ENCODE measurements at regions not wholly inside any gene's neighbourhood (a gene's known extent, or its start where the extent isn't known, plus 50 kb on each side); places are given as distances from the start of the nearest gene placed in this dataset.

DNA sequence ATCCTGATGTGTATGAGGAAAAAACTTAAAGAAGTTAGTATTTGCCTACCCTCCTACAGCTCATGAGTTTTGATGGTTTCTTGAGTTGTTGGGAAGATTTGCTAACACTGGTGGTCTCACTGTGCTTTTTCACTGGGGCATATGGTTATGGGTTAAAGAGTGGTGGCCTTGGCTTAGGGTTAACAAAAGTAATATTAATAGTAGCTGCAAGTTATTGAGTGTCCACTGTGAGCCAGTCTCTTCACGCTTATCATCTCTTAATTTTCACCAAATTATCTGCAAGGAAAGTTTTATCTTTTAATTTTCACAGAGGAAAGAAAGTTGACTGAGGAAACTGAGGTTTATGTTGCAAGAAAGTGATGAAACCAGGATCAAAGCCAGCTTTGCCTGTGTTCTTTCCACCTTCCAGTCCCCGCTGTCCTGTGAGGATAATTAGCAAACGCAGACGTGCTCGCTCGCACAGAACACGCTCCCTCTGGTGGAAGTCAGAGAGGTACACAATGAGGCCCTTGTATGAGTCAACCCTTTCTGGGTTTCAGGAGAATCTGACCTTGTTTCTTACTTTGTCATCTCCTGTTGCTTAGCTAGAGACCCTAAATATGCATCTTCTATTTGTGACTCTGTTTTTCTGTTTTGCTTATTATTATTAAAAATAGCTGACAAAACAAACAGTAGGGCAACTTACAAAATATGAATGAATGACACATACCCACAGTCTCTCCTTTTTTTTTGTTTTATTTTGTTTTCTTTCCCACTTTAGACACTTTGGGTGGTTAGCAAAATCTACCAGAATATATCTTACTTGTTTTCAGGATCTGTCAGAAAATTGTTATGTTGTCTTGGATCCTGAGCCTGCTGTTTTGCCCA lies 94.3 kb downstream of the DDIT4L start:
- H3K4me3 ChIP-seq (replicated peaks; ENCODE audit: low read depth, low read length): no peak overlapping the region
- TF ChIP-seq, protein P1, sequence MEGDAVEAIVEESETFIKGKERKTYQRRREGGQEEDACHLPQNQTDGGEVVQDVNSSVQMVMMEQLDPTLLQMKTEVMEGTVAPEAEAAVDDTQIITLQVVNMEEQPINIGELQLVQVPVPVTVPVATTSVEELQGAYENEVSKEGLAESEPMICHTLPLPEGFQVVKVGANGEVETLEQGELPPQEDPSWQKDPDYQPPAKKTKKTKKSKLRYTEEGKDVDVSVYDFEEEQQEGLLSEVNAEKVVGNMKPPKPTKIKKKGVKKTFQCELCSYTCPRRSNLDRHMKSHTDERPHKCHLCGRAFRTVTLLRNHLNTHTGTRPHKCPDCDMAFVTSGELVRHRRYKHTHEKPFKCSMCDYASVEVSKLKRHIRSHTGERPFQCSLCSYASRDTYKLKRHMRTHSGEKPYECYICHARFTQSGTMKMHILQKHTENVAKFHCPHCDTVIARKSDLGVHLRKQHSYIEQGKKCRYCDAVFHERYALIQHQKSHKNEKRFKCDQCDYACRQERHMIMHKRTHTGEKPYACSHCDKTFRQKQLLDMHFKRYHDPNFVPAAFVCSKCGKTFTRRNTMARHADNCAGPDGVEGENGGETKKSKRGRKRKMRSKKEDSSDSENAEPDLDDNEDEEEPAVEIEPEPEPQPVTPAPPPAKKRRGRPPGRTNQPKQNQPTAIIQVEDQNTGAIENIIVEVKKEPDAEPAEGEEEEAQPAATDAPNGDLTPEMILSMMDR (IDR thresholded peaks at IDR 0.05; ENCODE audit: insufficient read depth, low read length, poor library complexity, severe bottlenecking): peak; percentile 76
- no peaks in the 10 kb centered on the region for H3K27me3 ChIP-seq (replicated peaks; ENCODE audit: control insufficient read depth, insufficient read depth, low read length)
- no peak for DNase-seq (ENCODE audit: extremely low read depth, insufficient read length)
- H3K36me3 ChIP-seq (ENCODE audit: control insufficient read depth, insufficient read depth, low read length): no peaks in the 10 kb centered on the region

DNA sequence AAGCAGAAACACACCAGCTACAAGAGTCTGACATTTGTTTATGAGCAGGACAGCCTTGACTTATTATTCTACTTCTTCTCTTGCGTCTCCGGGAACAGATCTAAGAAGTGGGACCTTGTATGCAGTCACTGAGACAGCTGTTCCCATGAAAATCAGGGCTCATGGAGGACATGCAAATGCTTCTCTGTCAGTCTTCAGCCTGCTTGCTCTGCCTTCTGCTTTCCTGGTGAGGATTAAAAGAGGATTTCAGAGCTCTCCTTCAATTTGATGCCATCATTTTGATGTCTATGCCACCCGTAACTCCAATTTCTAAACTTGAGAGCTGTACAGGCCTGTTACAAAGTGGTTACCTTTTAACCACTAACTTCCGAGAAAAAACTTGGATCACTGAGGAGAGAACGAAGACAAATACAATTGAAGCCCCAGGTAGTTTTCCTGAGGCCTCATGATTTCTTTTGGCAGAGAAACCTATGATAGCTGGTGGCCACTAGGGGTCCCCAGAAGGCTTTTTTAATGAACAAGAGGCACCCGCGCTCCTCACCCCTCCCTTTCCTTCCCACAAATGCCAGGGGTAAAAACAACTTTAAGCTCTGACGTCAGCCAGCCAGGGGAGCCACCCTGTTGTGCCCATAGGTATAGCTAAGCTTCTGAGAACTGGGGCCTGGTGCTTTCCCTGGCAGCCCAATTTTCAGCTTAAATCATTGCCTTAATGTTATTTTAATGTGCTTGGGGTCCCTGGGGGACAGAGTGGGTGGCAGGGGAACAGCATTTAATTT lies 97.0 kb downstream of the DDIT4L start:
- H3K4me3 ChIP-seq (replicated peaks; ENCODE audit: low read depth, low read length): no peak overlapping the region
- no peaks in the 10 kb centered on the region for H3K36me3 ChIP-seq (ENCODE audit: control insufficient read depth, insufficient read depth, low read length)
- TF ChIP-seq, protein P1 (IDR thresholded peaks at IDR 0.05; ENCODE audit: insufficient read depth, low read length, poor library complexity, severe bottlenecking): peak; percentile 84
- H3K27me3 ChIP-seq (replicated peaks; ENCODE audit: control insufficient read depth, insufficient read depth, low read length): no peaks in the 10 kb centered on the region
- DNase-seq (ENCODE audit: extremely low read depth, insufficient read length): peak; percentile 22

DNA sequence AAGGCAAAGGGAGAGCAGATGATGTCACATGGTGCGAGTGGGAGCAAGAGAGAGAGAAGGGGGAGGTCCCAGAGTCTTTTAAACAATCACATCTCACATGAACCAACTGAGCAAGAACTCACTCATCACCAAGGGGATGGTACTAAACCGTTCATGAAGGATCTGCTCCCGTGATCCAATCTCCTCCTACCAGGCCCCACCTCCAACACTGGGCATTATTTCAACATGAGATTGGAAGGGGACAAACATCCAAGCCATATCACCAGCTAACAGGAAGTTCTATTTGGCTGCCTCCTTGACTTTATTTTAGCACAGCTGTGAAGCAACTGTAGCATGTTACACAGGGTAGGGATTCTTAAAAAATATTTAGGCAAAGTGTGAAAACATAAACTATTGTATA lies 102.5 kb downstream of the DDIT4L start:
- no peaks in the 10 kb centered on the region for H3K27me3 ChIP-seq (replicated peaks; ENCODE audit: control insufficient read depth, insufficient read depth, low read length)
- TF ChIP-seq, protein P1 (IDR thresholded peaks at IDR 0.05; ENCODE audit: insufficient read depth, low read length, poor library complexity, severe bottlenecking): no peak
- H3K4me3 ChIP-seq (replicated peaks; ENCODE audit: low read depth, low read length): no peak overlapping the region
- DNase-seq (ENCODE audit: extremely low read depth, insufficient read length): no peak
- H3K36me3 ChIP-seq (ENCODE audit: control insufficient read depth, insufficient read depth, low read length): no peaks in the 10 kb centered on the region

DNA sequence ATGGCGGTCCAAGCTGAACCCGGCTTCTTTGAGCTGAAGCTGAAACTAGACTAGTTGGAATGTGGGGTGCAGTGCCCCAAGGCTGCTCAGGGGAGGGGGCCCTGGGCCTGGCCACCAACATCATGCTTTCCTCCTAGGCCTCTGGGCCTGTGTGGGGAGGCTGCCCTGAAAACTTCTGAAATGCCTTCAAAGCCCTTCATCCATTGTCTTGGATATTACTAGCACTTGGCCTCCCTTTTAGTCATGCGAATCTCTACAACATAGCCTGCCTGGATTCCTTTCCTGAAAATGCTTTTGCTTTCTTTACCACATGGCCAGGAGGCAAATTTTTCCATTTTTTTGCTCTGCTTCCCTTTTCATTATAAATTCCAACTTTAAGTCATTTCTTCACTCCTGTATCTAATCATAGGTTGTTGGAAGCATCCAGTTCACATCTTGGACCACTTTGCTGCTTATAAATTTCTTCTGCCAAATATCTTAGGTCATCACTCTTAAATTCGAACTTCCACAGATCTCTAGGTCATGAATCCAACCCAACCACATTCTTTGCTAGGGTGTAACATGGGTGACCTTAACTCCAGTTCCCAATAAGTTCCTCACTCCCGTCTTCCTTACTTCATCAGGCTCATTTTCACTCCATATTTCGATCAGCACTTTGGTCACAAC lies 103.4 kb downstream of the DDIT4L start:
- no peak overlapping the region for H3K4me3 ChIP-seq (replicated peaks; ENCODE audit: low read depth, low read length)
- no peaks in the 10 kb centered on the region for H3K36me3 ChIP-seq (ENCODE audit: control insufficient read depth, insufficient read depth, low read length)
- TF ChIP-seq, protein P1 (IDR thresholded peaks at IDR 0.05; ENCODE audit: insufficient read depth, low read length, poor library complexity, severe bottlenecking): no peak
- DNase-seq (ENCODE audit: extremely low read depth, insufficient read length): no peak
- H3K27me3 ChIP-seq (replicated peaks; ENCODE audit: control insufficient read depth, insufficient read depth, low read length): no peaks in the 10 kb centered on the region

DNA sequence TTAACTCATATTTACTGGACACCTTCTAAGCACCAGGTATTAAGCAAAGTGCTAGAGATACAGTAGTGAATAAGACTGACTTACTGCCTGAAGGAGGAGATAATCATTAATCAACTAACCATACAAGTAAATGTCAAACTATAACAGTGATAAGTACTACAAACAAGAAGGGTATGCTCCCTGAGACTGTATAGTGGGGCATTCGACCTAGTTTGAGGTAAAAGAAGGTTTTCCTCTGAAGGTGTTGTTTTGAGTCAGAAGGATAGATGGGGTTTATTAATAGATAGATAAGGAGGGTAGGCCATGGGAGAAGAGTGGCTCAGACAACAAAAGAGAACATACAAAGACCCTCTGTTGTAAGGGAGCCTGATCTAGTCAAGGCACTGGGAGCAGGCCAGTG lies 105.4 kb downstream of the DDIT4L start:
- no peak overlapping the region for H3K4me3 ChIP-seq (replicated peaks; ENCODE audit: low read depth, low read length)
- TF ChIP-seq, protein P1 (IDR thresholded peaks at IDR 0.05; ENCODE audit: insufficient read depth, low read length, poor library complexity, severe bottlenecking): no peak
- DNase-seq (ENCODE audit: extremely low read depth, insufficient read length): no peak
- no peaks in the 10 kb centered on the region for H3K36me3 ChIP-seq (ENCODE audit: control insufficient read depth, insufficient read depth, low read length)
- no peaks in the 10 kb centered on the region for H3K27me3 ChIP-seq (replicated peaks; ENCODE audit: control insufficient read depth, insufficient read depth, low read length)
